Astrocyte (in vitro differentiated cells and primary cell): ENCODE measurements at regions not wholly inside any gene's neighbourhood (a gene's known extent, or its start where the extent isn't known, plus 50 kb on each side); places are given as distances from the start of the nearest gene placed in this dataset.

Experiments used
- EZH2 ChIP-seq: IDR thresholded peaks from 2 replicates; pipeline ENCODE4 v1.6.1; 2012; ENCODE audit warnings: mild to moderate bottlenecking, low read length, inconsistent platforms; ENCODE audit not compliant: insufficient read depth
- TF ChIP-seq, protein P1 (sequence below): IDR thresholded peaks from 2 replicates; pipeline ENCODE4 v1.5.1; 2011; ENCODE audit warnings: low read depth, mild to moderate bottlenecking, inconsistent platforms, low read length, moderate library complexity; ENCODE audit not compliant: insufficient read depth

DNA sequence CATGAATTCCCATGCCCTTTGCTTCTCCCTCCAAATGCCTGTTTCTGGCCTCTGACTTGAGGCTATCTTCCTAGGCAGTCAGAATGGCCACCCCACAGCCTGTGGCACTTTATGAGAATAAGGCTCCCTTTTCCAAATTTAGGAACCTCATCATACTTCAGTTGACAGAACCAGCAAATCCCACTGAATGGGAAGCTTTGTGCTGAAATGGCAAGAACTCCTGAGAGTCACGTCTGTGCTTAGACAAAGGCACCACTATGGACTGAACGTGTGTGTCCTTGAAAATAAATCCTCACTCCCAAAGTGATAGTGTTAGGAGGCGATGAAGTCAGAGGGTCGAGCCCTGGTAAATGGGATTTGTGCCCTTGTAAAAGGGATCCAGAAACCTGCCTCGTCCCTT, 559.9 kb upstream of the SOX11 start:
- TF ChIP-seq, protein P1, sequence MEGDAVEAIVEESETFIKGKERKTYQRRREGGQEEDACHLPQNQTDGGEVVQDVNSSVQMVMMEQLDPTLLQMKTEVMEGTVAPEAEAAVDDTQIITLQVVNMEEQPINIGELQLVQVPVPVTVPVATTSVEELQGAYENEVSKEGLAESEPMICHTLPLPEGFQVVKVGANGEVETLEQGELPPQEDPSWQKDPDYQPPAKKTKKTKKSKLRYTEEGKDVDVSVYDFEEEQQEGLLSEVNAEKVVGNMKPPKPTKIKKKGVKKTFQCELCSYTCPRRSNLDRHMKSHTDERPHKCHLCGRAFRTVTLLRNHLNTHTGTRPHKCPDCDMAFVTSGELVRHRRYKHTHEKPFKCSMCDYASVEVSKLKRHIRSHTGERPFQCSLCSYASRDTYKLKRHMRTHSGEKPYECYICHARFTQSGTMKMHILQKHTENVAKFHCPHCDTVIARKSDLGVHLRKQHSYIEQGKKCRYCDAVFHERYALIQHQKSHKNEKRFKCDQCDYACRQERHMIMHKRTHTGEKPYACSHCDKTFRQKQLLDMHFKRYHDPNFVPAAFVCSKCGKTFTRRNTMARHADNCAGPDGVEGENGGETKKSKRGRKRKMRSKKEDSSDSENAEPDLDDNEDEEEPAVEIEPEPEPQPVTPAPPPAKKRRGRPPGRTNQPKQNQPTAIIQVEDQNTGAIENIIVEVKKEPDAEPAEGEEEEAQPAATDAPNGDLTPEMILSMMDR = no peak
- no peak for TF ChIP-seq EZH2
